ENCODE measurements at regions not wholly inside any gene's neighbourhood (a gene's known extent, or its start where the extent isn't known, plus 50 kb on each side); places are given as distances from the start of the nearest gene placed in this dataset.

- CTCF ChIA-PET: no interaction called here
- POLR2A ChIA-PET: no interaction called here
- no peaks in the 10 kb centered on the region for H3K36me3 ChIP-seq (ENCODE audit: control insufficient read depth in 2 of 2, insufficient read depth in 1 of 2, low read length in 2 of 2)
- TF ChIP-seq ZNF404 (tag by site-specific recombination; IDR thresholded peaks at IDR 0.05) (no peak), ZNF138 (tag by site-specific recombination; IDR thresholded peaks at IDR 0.05; ENCODE audit: borderline replicate concordance) (no peak), BCL6B (tag by site-specific recombination; IDR thresholded peaks at IDR 0.05) (no peak), ZBTB20 (tag by site-specific recombination; IDR thresholded peaks at IDR 0.05) (no peak), ZXDB (tag by site-specific recombination; IDR thresholded peaks at IDR 0.05) (no peak), ZNF223 (tag by site-specific recombination; IDR thresholded peaks at IDR 0.05) (no peak), ZNF112 (tag by site-specific recombination; IDR thresholded peaks at IDR 0.05) (no peak), ZEB2 (tag by site-specific recombination; IDR thresholded peaks at IDR 0.05) (no peak), ZNF10 (tag by site-specific recombination; IDR thresholded peaks at IDR 0.05) (no peak), ZBTB8A (tag by site-specific recombination; IDR thresholded peaks at IDR 0.05) (no peak), ZNF140 (tag by site-specific recombination; IDR thresholded peaks at IDR 0.05) (no peak), ZNF174 (tag by site-specific recombination; IDR thresholded peaks at IDR 0.05) (no peak), ZNF548 (tag by site-specific recombination; IDR thresholded peaks at IDR 0.05) (no peak), ZBTB7A (tag by site-specific recombination; IDR thresholded peaks at IDR 0.05; ENCODE audit: low read depth) (no peak), HOXC10 (CRISPR knock-in tag; IDR thresholded peaks at IDR 0.05) (no peak)
- H3K27ac ChIP-seq (ENCODE audit: extremely low read depth, low read depth, low read length): no peak overlapping the region
- no peaks in the 10 kb centered on the region for H3K4me1 ChIP-seq (ENCODE audit: control insufficient read depth, insufficient read depth, low read length)
- no peak overlapping the region for H3K4me3 ChIP-seq (ENCODE audit: low read depth, low read length)
- H3K9me3 ChIP-seq (ENCODE audit: control insufficient read depth, insufficient read depth, low read depth, low read length): no peaks in the 10 kb centered on the region
Measured at GRCh38 chr13:90984756-90985155, 362.7 kb upstream of the MIR17HG start.

- POLR2A ChIA-PET: no interaction called here
Measured at GRCh38 chr13:90995001-90995400, 352.5 kb upstream of the MIR17HG start.

GRCh38 chr13:90995614-90996013 is 351.9 kb upstream of the MIR17HG start:
- no peak overlapping the region for H3K4me3 ChIP-seq (ENCODE audit: low read depth, low read length)
- no peaks in the 10 kb centered on the region for H3K9me3 ChIP-seq (ENCODE audit: control insufficient read depth, insufficient read depth, low read depth, low read length)
- ChIA-PET CTCF (no interaction called here), POLR2A (no interaction called here)
- H3K27ac ChIP-seq (ENCODE audit: extremely low read depth, low read depth, low read length): no peak overlapping the region
- H3K4me1 ChIP-seq (ENCODE audit: control insufficient read depth, insufficient read depth, low read length): no peaks in the 10 kb centered on the region
- TF ChIP-seq ZNF302 (tag by site-specific recombination; IDR thresholded peaks at IDR 0.05; ENCODE audit: low read depth): no peak
- no peak for TF ChIP-seq ZSCAN4 (tag by site-specific recombination; IDR thresholded peaks at IDR 0.05)
- no peak for TF ChIP-seq ZBTB7A (tag by site-specific recombination; IDR thresholded peaks at IDR 0.05; ENCODE audit: low read depth)
- no peak for TF ChIP-seq ZNF624 (tag by site-specific recombination; IDR thresholded peaks at IDR 0.05)
- TF ChIP-seq ZNF658 (tag by site-specific recombination; IDR thresholded peaks at IDR 0.05): no peak
- no peak for TF ChIP-seq ZNF704 (tag by site-specific recombination; IDR thresholded peaks at IDR 0.05)
- TF ChIP-seq ZBTB49 (tag by site-specific recombination; IDR thresholded peaks at IDR 0.05; ENCODE audit: low read depth): no peak
- H3K36me3 ChIP-seq (ENCODE audit: control insufficient read depth in 2 of 2, insufficient read depth in 1 of 2, low read length in 2 of 2): no peaks in the 10 kb centered on the region

More at GRCh38 chr13:90995001-90995400, 352.5 kb upstream of the MIR17HG start:
- no peaks in the 10 kb centered on the region for H3K9me3 ChIP-seq (ENCODE audit: control insufficient read depth, insufficient read depth, low read depth, low read length)
- H3K27ac ChIP-seq (ENCODE audit: extremely low read depth, low read depth, low read length): no peak overlapping the region
- no peak overlapping the region for H3K4me3 ChIP-seq (ENCODE audit: low read depth, low read length)
- CTCF ChIA-PET: no interaction called here
- TF ChIP-seq ZNF514 (tag by site-specific recombination; IDR thresholded peaks at IDR 0.05): no peak
- no peak for TF ChIP-seq KLF16 (tag by site-specific recombination; IDR thresholded peaks at IDR 0.05)
- no peak for TF ChIP-seq ZNF571 (tag by site-specific recombination; IDR thresholded peaks at IDR 0.05)
- no peak for TF ChIP-seq ZNF2 (tag by site-specific recombination; IDR thresholded peaks at IDR 0.05)
- no peak for TF ChIP-seq TRIM28 (IDR thresholded peaks at IDR 0.05; ENCODE audit: borderline replicate concordance, low read length)
- no peak for TF ChIP-seq ZNF433 (tag by site-specific recombination; IDR thresholded peaks at IDR 0.05; ENCODE audit: low read depth)
- TF ChIP-seq ZIC2 (tag by site-specific recombination; IDR thresholded peaks at IDR 0.05): no peak
- no peak for TF ChIP-seq ZNF530 (tag by site-specific recombination; IDR thresholded peaks at IDR 0.05; ENCODE audit: low read depth)
- TF ChIP-seq ZNF677 (tag by site-specific recombination; IDR thresholded peaks at IDR 0.05): no peak
- no peak for TF ChIP-seq ZNF488 (tag by site-specific recombination; IDR thresholded peaks at IDR 0.05)
- no peak for TF ChIP-seq SETDB1 (IDR thresholded peaks at IDR 0.05; ENCODE audit: insufficient read length, low read length)
- H3K4me1 ChIP-seq (ENCODE audit: control insufficient read depth, insufficient read depth, low read length): no peaks in the 10 kb centered on the region
- H3K36me3 ChIP-seq (ENCODE audit: control insufficient read depth in 2 of 2, insufficient read depth in 1 of 2, low read length in 2 of 2): no peaks in the 10 kb centered on the region

All from HEK293 (cell line).